CD4-positive, CD25-positive, alpha-beta regulatory T cell (primary cell): ENCODE measurements at regions not wholly inside any gene's neighbourhood (a gene's known extent, or its start where the extent isn't known, plus 50 kb on each side); places are given as distances from the start of the nearest gene placed in this dataset.

ENCODE experiments used
- ATAC-seq, 2 donors: fragments of 150-1000 bp; cut with Tn5 transposase; one replicate each; pipeline ENCODE4 v1.10.0; 2021; ENCODE audit warnings: low read depth in 2 of 2, moderate number of reproducible peaks in 2 of 2, moderate library complexity in 1 of 2
- DNase-seq, 3 donors: peaks; one replicate each; pipeline versions ENCODE4 v3.0.0 to v3.0.0-alpha.2; 2012 to 2022; ENCODE audit warnings: mixed read lengths in 1 of 3
- H3K27ac ChIP-seq: one replicate; pipeline ENCODE4 v1.7.0; 2013; ENCODE audit warnings: mild to moderate bottlenecking, low read length; ENCODE audit not compliant: insufficient read depth, poor library complexity, severe bottlenecking
- H3K27me3 ChIP-seq: one replicate; pipeline ENCODE4 v1.7.0; 2013; ENCODE audit warnings: low read length; ENCODE audit not compliant: control insufficient read depth, insufficient read depth
- H3K36me3 ChIP-seq: one replicate; pipeline ENCODE4 v1.7.0; 2013; ENCODE audit warnings: mild to moderate bottlenecking, low read length, moderate library complexity; ENCODE audit not compliant: control insufficient read depth, insufficient read depth
- H3K4me1 ChIP-seq: 2 replicates; pipeline ENCODE4 v1.7.0; 2013; ENCODE audit warnings: mild to moderate bottlenecking, low read length; ENCODE audit not compliant: insufficient read depth, control insufficient read depth, poor library complexity, severe bottlenecking
- H3K4me3 ChIP-seq: one replicate; pipeline ENCODE4 v1.7.0; 2013; ENCODE audit warnings: low read depth, mild to moderate bottlenecking, low read length, moderate library complexity
- H3K9me3 ChIP-seq, 2 experiments: 1 replicate in 1 of 2; 2 replicates in 1 of 2; pipeline ENCODE4 v1.7.0; 2013; ENCODE audit warnings: low read length in 2 of 2, mild to moderate bottlenecking in 1 of 2, moderate library complexity in 1 of 2; ENCODE audit not compliant: control insufficient read depth in 2 of 2
- H3K27ac Mint-ChIP-seq, 3 donors: one replicate each; pipeline ENCODE4 v1.8.0; 2020 to 2022; ENCODE audit warnings: mild to moderate bottlenecking in 3 of 3, mixed read lengths in 3 of 3, moderate library complexity in 2 of 3
- H3K27me3 Mint-ChIP-seq: one replicate; pipeline ENCODE4 v1.8.0; 2022; ENCODE audit warnings: mild to moderate bottlenecking, mixed read lengths
- H3K36me3 Mint-ChIP-seq: one replicate; pipeline ENCODE4 v1.8.0; 2020; ENCODE audit warnings: mixed read lengths
- H3K4me1 Mint-ChIP-seq, 4 donors: one replicate each; pipeline ENCODE4 v1.8.0; 2020 to 2022; ENCODE audit warnings: mixed read lengths in 4 of 4, mild to moderate bottlenecking in 1 of 4
- H3K4me3 Mint-ChIP-seq, 4 donors: one replicate each; pipeline ENCODE4 v1.8.0; 2020 to 2022; ENCODE audit warnings: mild to moderate bottlenecking in 4 of 4, mixed read lengths in 4 of 4, moderate library complexity in 3 of 4
- H3K9me3 Mint-ChIP-seq, 7 donors: one replicate each; pipeline ENCODE4 v1.8.0; 2020 to 2022; ENCODE audit warnings: mixed read lengths in 7 of 7, mild to moderate bottlenecking in 3 of 7, moderate library complexity in 2 of 7

- no peak overlapping the region for H3K27ac ChIP-seq
- H3K27me3 Mint-ChIP-seq: peaks cover 61% of the 10 kb centered on the region
- no peaks in the 10 kb centered on the region for H3K4me1 ChIP-seq
- H3K36me3 Mint-ChIP-seq: no peaks in the 10 kb centered on the region
- no peak for ATAC-seq
- H3K9me3 ChIP-seq: no peaks in the 10 kb centered on the region
- DNase-seq: no peak
- H3K36me3 ChIP-seq: no peaks in the 10 kb centered on the region
- no peak overlapping the region for H3K27ac Mint-ChIP-seq
- H3K4me3 ChIP-seq: no peak overlapping the region
- H3K9me3 Mint-ChIP-seq: peaks cover 0 to 2% (median 0%) of the 10 kb centered on the region in 7 donors
- H3K27me3 ChIP-seq: peaks cover 33% of the 10 kb centered on the region
- no peak overlapping the region for H3K4me3 Mint-ChIP-seq
- H3K4me1 Mint-ChIP-seq: peaks cover 0 to 5% (median 0%) of the 10 kb centered on the region in 4 donors
Measured at GRCh38 chr1:200247518-200247917, 162.3 kb downstream of the ZNF281 start.

- H3K27me3 ChIP-seq: peaks cover 33% of the 10 kb centered on the region
- H3K36me3 Mint-ChIP-seq: no peaks in the 10 kb centered on the region
- no peak overlapping the region for H3K27ac ChIP-seq
- no peak overlapping the region for H3K4me3 ChIP-seq
- H3K4me1 Mint-ChIP-seq: peaks cover 0 to 8% (median 2%) of the 10 kb centered on the region in 4 donors
- peaks cover 74% of the 10 kb centered on the region for H3K27me3 Mint-ChIP-seq
- no peaks in the 10 kb centered on the region for H3K4me1 ChIP-seq
- DNase-seq (no peak), ATAC-seq (no peak)
- H3K9me3 Mint-ChIP-seq: peaks cover 0 to 2% (median 0%) of the 10 kb centered on the region in 7 donors
- H3K27ac Mint-ChIP-seq: no peak overlapping the region
- no peaks in the 10 kb centered on the region for H3K9me3 ChIP-seq
- H3K4me3 Mint-ChIP-seq: no peak overlapping the region
- H3K36me3 ChIP-seq: no peaks in the 10 kb centered on the region
Measured at GRCh38 chr1:200245473-200245872, 164.4 kb downstream of the ZNF281 start.

GRCh38 chr1:200243042-200243437 is 166.8 kb downstream of the ZNF281 start:
- no peaks in the 10 kb centered on the region for H3K36me3 ChIP-seq
- H3K27ac ChIP-seq: no peak overlapping the region
- Mint-ChIP-seq H3K9me3 (no peaks in the 10 kb centered on the region), H3K27ac (no peak overlapping the region), H3K4me3 (no peak overlapping the region), H3K4me1 (peaks cover 0 to 8% (median 2%) of the 10 kb centered on the region in 4 donors), H3K36me3 (no peaks in the 10 kb centered on the region), H3K27me3 (peaks cover 72% of the 10 kb centered on the region)
- H3K4me1 ChIP-seq: no peaks in the 10 kb centered on the region
- H3K4me3 ChIP-seq: no peak overlapping the region
- ATAC-seq (no peak), DNase-seq (no peak)
- peaks cover 34% of the 10 kb centered on the region for H3K27me3 ChIP-seq
- no peaks in the 10 kb centered on the region for H3K9me3 ChIP-seq

GRCh38 chr1:200242110-200243041 is 167.5 kb downstream of the ZNF281 start:
- Mint-ChIP-seq H3K27ac (no peak overlapping the region), H3K36me3 (no peaks in the 10 kb centered on the region), H3K4me3 (no peak overlapping the region), H3K9me3 (no peaks in the 10 kb centered on the region), H3K27me3 (peaks cover 65% of the 10 kb centered on the region), H3K4me1 (peaks cover 0 to 8% (median 2%) of the 10 kb centered on the region in 4 donors)
- H3K27ac ChIP-seq: no peak overlapping the region
- H3K9me3 ChIP-seq: no peaks in the 10 kb centered on the region
- DNase-seq: no peak
- no peaks in the 10 kb centered on the region for H3K36me3 ChIP-seq
- ATAC-seq: no peak
- H3K4me3 ChIP-seq: no peak overlapping the region
- peaks cover 28% of the 10 kb centered on the region for H3K27me3 ChIP-seq
- no peaks in the 10 kb centered on the region for H3K4me1 ChIP-seq

- ATAC-seq: no peak
- no peak overlapping the region for H3K27ac Mint-ChIP-seq
- H3K27me3 Mint-ChIP-seq: peaks cover 68% of the 10 kb centered on the region
Measured at GRCh38 chr1:200240656-200241055, 169.2 kb downstream of the ZNF281 start.

GRCh38 chr1:200238311-200238710 is 171.5 kb downstream of the ZNF281 start:
- Histone ChIP-seq H3K9me3 (no peaks in the 10 kb centered on the region), H3K4me3 (no peak overlapping the region), H3K27ac (no peak overlapping the region), H3K27me3 (peaks cover 5% of the 10 kb centered on the region), H3K4me1 (no peaks in the 10 kb centered on the region), H3K36me3 (no peaks in the 10 kb centered on the region)
- ATAC-seq (no peak), DNase-seq (no peak)
- Mint-ChIP-seq H3K4me3 (no peak overlapping the region), H3K9me3 (peaks cover 0 to 3% (median 0%) of the 10 kb centered on the region in 7 donors), H3K27me3 (peaks cover 67% of the 10 kb centered on the region), H3K4me1 (peaks cover 0 to 4% (median 1%) of the 10 kb centered on the region in 4 donors), H3K36me3 (no peaks in the 10 kb centered on the region), H3K27ac (no peak overlapping the region)

More at GRCh38 chr1:200240656-200241055, 169.2 kb downstream of the ZNF281 start:
- H3K4me3 Mint-ChIP-seq: no peak overlapping the region
- Histone ChIP-seq H3K4me1 (no peaks in the 10 kb centered on the region), H3K4me3 (no peak overlapping the region), H3K9me3 (no peaks in the 10 kb centered on the region), H3K27ac (no peak overlapping the region), H3K36me3 (no peaks in the 10 kb centered on the region), H3K27me3 (peaks cover 17% of the 10 kb centered on the region)
- peaks cover 0 to 3% (median 0%) of the 10 kb centered on the region in 7 donors for H3K9me3 Mint-ChIP-seq
- H3K4me1 Mint-ChIP-seq: peaks cover 0 to 4% (median 1%) of the 10 kb centered on the region in 4 donors
- no peak for DNase-seq
- no peaks in the 10 kb centered on the region for H3K36me3 Mint-ChIP-seq

- no peaks in the 10 kb centered on the region for H3K36me3 Mint-ChIP-seq
- H3K9me3 Mint-ChIP-seq: peaks cover 0 to 3% (median 0%) of the 10 kb centered on the region in 7 donors
- H3K27ac Mint-ChIP-seq: no peak overlapping the region
- H3K27me3 Mint-ChIP-seq: peaks cover 54% of the 10 kb centered on the region
- peaks cover 0 to 4% (median 1%) of the 10 kb centered on the region in 4 donors for H3K4me1 Mint-ChIP-seq
- Histone ChIP-seq H3K27me3 (peaks cover 5% of the 10 kb centered on the region), H3K4me1 (no peaks in the 10 kb centered on the region), H3K9me3 (no peaks in the 10 kb centered on the region), H3K36me3 (no peaks in the 10 kb centered on the region), H3K4me3 (no peak overlapping the region), H3K27ac (no peak overlapping the region)
- no peak for DNase-seq
- no peak for ATAC-seq
- H3K4me3 Mint-ChIP-seq: no peak overlapping the region
Measured at GRCh38 chr1:200237066-200237465, 172.8 kb downstream of the ZNF281 start.
